Epithelial cell of proximal tubule (primary cell): ENCODE measurements at regions not wholly inside any gene's neighbourhood (a gene's known extent, or its start where the extent isn't known, plus 50 kb on each side); places are given as distances from the start of the nearest gene placed in this dataset.

Source experiments
- DNase-seq: peaks from one replicate; pipeline ENCODE4 v3.0.0-alpha.2; 2011; ENCODE audit warnings: low read depth
- H3K4me3 ChIP-seq: 2 replicates; pipeline ENCODE4 v1.5.1; 2011; ENCODE audit warnings: low read depth, mild to moderate bottlenecking, low read length
- TF ChIP-seq, protein P1 (sequence below): conservative IDR thresholded peaks from 2 replicates; pipeline ENCODE4 v1.5.1; 2012; ENCODE audit warnings: low read depth, mild to moderate bottlenecking, low read length

DNA sequence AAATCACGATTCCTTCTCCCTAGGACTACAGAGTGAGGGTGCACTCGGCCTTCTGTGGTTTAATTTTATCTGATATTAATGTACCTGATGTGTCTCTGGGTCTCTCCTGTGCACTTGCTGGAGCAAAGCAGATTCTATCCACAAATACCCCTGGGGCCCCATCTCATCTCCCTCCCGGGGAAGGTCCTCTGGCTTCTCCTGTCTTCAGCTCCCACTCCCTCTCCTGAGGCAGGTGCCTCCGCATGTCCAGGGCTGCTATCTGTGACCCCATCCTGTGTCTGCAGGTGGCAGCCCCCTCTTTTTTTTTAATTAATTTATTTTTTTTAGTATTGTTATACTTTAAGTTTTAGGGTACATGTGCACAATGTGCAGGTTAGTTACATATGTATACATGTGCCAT lies 558.7 kb downstream of the BRD1 start:
- TF ChIP-seq, protein P1, sequence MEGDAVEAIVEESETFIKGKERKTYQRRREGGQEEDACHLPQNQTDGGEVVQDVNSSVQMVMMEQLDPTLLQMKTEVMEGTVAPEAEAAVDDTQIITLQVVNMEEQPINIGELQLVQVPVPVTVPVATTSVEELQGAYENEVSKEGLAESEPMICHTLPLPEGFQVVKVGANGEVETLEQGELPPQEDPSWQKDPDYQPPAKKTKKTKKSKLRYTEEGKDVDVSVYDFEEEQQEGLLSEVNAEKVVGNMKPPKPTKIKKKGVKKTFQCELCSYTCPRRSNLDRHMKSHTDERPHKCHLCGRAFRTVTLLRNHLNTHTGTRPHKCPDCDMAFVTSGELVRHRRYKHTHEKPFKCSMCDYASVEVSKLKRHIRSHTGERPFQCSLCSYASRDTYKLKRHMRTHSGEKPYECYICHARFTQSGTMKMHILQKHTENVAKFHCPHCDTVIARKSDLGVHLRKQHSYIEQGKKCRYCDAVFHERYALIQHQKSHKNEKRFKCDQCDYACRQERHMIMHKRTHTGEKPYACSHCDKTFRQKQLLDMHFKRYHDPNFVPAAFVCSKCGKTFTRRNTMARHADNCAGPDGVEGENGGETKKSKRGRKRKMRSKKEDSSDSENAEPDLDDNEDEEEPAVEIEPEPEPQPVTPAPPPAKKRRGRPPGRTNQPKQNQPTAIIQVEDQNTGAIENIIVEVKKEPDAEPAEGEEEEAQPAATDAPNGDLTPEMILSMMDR: no peak
- H3K4me3 ChIP-seq: no peak overlapping the region

DNA sequence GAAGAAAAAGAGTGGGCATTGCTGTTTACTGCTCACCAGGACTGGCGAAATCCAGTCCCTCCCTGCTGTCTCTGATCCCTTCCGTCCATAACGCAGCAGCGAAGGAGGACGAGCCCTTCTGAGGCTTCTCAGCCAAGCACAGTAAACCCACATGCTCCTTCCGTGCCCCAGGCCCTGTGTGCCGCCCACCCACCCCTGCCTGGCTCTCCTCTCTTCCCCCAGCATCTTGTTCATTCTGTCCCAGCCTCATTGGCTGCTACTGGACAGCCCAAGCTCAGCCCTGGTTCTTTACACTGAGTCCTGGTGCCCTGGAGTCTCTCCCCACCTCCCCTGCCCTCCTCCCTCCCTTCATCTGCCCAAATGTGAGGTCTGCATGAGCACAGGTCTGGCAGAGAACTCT lies 559.7 kb downstream of the BRD1 start:
- TF ChIP-seq, protein P1: no peak
- DNase-seq: no peak
- no peak overlapping the region for H3K4me3 ChIP-seq

More for the DNA sequence above, 558.7 kb downstream of the BRD1 start:
- DNase-seq: no peak

DNA sequence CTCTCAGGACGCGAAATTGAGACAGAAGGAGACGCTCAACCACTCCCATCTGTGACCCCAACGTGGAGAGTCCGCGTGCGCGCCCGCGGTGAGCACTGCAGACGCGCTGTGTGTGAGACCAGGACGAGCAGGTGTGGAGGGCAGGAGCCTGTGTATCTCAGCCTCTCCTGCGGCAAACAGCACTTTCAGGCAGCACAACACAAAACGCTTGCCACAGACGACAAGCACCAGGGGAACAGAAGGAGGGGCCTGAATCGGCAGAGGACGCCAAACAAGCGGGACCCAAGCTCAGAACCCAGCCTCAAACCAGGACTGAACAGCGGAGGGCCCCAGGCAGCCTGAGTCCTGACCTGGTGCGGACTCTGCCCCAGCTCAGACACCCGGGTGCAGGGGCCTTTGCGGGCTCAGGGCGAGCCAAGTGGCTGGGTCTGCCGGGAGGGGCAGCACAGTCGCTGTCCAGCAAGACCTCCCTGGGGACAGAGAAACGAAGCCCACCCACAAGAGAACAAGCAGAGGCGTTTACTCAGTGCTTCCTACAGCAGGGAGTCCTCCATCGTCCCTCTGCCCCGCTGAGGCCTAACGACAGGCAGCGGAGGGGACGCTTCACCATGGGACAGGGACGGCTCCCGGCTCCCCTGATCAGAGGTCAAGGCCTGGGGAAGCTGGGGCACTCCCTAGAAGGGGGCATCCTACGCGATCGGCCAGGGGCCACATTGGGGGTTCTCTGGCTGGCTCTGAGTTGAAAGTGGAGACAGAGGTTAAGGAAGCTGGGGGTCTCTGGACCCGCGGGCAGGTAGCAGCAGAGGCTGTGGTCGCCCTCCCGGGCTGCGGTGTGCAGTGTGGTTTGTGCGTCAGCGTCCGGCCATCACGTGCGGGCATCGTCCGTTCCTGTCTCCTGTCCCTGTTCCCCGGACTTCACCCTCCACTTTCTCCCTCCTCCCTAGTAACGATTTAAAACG lies 560.8 kb downstream of the BRD1 start:
- H3K4me3 ChIP-seq: no peak overlapping the region
- no peak for DNase-seq
- TF ChIP-seq, protein P1: no peak

DNA sequence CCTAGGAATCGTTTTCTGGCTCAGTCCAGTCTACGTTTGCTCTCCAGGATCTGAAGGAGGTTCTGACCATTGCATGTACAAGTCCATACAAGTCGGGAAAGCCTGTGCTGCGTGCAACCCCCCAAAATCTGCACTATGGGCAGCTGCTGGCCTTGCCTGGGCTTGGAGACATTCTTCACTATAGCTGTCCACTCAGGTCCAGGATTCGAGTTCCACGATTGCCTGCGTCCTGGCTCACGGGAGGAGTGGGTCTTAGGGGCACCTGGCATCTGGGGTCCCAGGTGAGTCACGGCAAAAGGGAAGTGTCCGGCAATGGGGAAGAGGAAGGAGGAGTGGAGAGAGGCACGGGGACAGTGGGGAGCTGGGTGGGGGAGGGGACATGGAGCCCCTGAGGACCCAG lies 563.0 kb downstream of the BRD1 start:
- DNase-seq: no peak
- H3K4me3 ChIP-seq: no peak overlapping the region
- TF ChIP-seq, protein P1: no peak

DNA sequence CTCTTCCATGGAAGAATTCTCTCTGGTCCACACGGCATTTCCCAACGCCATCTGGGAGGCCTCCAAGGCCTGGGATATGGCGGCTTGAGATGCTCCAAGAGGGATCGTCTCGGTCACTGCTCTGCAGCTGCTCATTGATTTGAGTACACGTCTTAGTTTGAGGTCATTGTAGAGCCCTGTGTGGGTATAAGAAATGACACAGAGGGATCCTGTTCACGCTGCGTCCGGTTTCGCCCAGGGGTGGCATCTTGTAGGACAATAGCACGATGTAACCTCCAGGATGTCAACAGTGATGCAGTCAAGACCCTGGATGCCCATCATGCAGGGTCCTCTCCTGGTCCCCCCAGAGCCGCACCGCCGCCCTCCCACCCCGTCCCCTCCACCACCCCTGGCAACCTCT lies 564.6 kb downstream of the BRD1 start:
- no peak overlapping the region for H3K4me3 ChIP-seq
- TF ChIP-seq, protein P1: no peak
- DNase-seq: no peak

DNA sequence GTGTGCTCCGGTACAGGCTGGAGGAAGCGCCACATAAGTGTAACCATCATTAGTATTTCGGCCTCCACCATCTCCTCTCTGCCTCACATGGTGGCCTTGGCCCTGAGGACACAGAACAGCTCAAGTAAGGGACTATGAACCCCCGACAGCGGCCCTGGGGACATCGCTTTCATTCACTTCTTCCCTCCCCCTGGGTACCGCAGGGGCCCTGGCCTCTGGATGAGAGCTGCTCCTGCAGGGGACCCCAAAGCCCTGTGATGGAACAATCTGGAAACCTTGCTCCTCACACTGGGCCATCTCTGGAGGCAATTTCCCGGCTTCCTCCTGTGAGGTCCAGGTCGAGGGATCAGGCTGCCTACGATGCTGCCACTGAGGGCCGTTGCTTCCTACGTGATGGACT lies 565.5 kb downstream of the BRD1 start:
- DNase-seq: no peak
- TF ChIP-seq, protein P1: no peak
- H3K4me3 ChIP-seq: no peak overlapping the region

DNA sequence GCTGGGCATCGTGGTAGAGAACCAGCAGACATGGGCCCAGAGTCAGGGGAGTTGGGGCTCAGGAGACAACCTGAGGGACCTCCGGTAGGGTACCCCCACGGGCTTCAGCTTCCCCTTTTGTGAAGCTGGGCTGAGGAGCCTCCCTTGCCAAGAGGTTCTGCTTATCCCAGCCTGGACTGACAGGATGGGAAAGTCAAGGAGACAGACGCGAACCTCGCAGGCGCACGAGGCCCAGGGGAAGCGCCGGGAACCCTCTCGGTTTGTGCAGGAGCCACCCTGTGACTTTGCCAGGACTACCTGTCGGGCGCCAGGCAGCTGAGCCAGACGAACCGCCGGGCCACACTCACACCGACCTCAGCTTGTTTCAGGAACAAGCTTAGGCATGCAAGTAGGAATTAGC lies 566.1 kb downstream of the BRD1 start:
- TF ChIP-seq, protein P1: no peak
- DNase-seq: no peak
- H3K4me3 ChIP-seq: no peak overlapping the region
